ENCODE measurements at regions not wholly inside any gene's neighbourhood (a gene's known extent, or its start where the extent isn't known, plus 50 kb on each side); places are given as distances from the start of the nearest gene placed in this dataset.

GRCh38 chr3:40655551-40655950 is 130.8 kb downstream of the ZNF621 start:
- Histone ChIP-seq H3K4me2 (ENCODE audit: insufficient read depth, insufficient read length, low read length) (no peak overlapping the region), H2BK20ac (ENCODE audit: low read depth, low read length, poor library complexity, severe bottlenecking) (no peak overlapping the region), H3K4ac (ENCODE audit: low read depth, low read length) (no peak overlapping the region), H3K23ac (ENCODE audit: insufficient read length, low read depth, low read length) (no peak overlapping the region), H2AK5ac (ENCODE audit: insufficient read length, low read length) (no peak overlapping the region), H3K27ac (ENCODE audit: insufficient read length, low read depth, low read length) (no peak overlapping the region), H3K79me2 (ENCODE audit: insufficient read depth, low read length) (no peaks in the 10 kb centered on the region), H2BK120ac (ENCODE audit: low read depth, low read length, poor library complexity, severe bottlenecking) (no peak overlapping the region), H3K14ac (ENCODE audit: insufficient read depth, low read length) (no peak overlapping the region), H4K91ac (ENCODE audit: insufficient read length, low read depth, low read length) (no peak overlapping the region), H2BK12ac (ENCODE audit: insufficient read length, low read depth, low read length) (no peak overlapping the region), H2BK5ac (ENCODE audit: insufficient read length, low read length) (no peak overlapping the region), H2AFZ (ENCODE audit: low read length) (no peak overlapping the region), H3K23me2 (ENCODE audit: insufficient read length, low read depth, low read length, poor library complexity, severe bottlenecking) (no peaks in the 10 kb centered on the region), H2BK15ac (ENCODE audit: low read depth, low read length) (no peak overlapping the region), H3K56ac (ENCODE audit: insufficient read length, low read depth, low read length) (no peak overlapping the region), H3K18ac (ENCODE audit: insufficient read length, low read depth, low read length) (no peak overlapping the region), H3T11ph (ENCODE audit: low read length) (no peak overlapping the region), H3K9ac (ENCODE audit: extremely low read depth, insufficient read length, low read length) (no peak overlapping the region), H3K27me3 (ENCODE audit: insufficient read depth, low read length) (no peaks in the 10 kb centered on the region), H4K5ac (ENCODE audit: insufficient read length, low read depth, low read length) (no peak overlapping the region), H4K20me1 (ENCODE audit: control insufficient read depth, insufficient read depth, insufficient read length) (no peaks in the 10 kb centered on the region), H3K79me1 (ENCODE audit: insufficient read depth, low read depth, low read length, poor library complexity, severe bottlenecking) (no peaks in the 10 kb centered on the region), H3K4me1 (ENCODE audit: insufficient read depth, low read length) (no peaks in the 10 kb centered on the region), H3K9me3 (ENCODE audit: control insufficient read depth, low read depth, low read length) (no peaks in the 10 kb centered on the region), H4K8ac (replicated peaks; ENCODE audit: insufficient read length, low read depth, low read length) (no peak overlapping the region)
- Mint-ChIP-seq H3K36me3 (ENCODE audit: insufficient read depth in 1 of 3, low read depth in 3 of 3) (no peaks in the 10 kb centered on the region), H3K4me3 (no peak overlapping the region), H3K27me3 (ENCODE audit: low read depth) (no peaks in the 10 kb centered on the region), H3K4me1 (peaks cover 0 to 4% of the 10 kb centered on the region in 2 experiments; a peak in 2 of 4 replicates), H3K9me3 (no peaks in the 10 kb centered on the region; a peak in 1 of 5 replicates), H3K27ac (no peak overlapping the region)
- WGBS (ENCODE audit: extremely low coverage, insufficient read length, low lambda C conversion rate) = no CpG with 5 or more reads among the region's 4 CpGs
- DNase-seq = no peak
- TF ChIP-seq CTCF (conservative IDR thresholded peaks at IDR 0.05) = no peak

Data from H9 (cell line).